ENCODE measurements at regions not wholly inside any gene's neighbourhood (a gene's known extent, or its start where the extent isn't known, plus 50 kb on each side); places are given as distances from the start of the nearest gene placed in this dataset.

DNA sequence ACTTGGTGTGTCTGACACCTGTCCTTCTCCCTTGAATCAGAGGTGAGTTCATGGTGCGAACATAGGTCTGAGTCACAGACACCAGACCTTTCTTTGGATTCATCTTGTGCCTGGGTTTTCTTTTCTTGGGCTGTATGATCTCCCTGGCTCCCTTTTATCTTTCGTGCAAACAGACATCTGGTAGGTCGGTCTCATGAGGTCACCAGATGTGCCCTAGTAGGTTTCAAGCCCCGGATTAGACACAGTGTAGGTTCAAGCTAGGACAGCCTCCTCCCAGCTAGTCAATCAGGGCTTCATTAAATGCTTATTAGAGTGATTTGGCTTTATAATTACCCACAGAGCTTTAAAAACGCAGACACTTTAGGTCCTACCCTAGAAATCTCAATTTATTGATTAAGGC is 106.0 kb upstream of the MYO10 start:
- no peaks in the 10 kb centered on the region for H3K36me3 ChIP-seq (ENCODE audit: insufficient read depth, low read length)
- BruUV-seq (replicated peaks) = no TSS peak
- no peaks in the 10 kb centered on the region for H3K4me1 ChIP-seq (ENCODE audit: insufficient read depth, low read length, poor library complexity, severe bottlenecking)
- no peaks in the 10 kb centered on the region for H4K20me1 ChIP-seq (ENCODE audit: insufficient read depth, low read length)
- no peak overlapping the region for H3K27ac ChIP-seq (ENCODE audit: low read depth, low read length, poor library complexity, severe bottlenecking)
- CTCF ChIA-PET (ENCODE audit: unreplicated experiment) = no interaction called here
- TF ChIP-seq, protein P1, sequence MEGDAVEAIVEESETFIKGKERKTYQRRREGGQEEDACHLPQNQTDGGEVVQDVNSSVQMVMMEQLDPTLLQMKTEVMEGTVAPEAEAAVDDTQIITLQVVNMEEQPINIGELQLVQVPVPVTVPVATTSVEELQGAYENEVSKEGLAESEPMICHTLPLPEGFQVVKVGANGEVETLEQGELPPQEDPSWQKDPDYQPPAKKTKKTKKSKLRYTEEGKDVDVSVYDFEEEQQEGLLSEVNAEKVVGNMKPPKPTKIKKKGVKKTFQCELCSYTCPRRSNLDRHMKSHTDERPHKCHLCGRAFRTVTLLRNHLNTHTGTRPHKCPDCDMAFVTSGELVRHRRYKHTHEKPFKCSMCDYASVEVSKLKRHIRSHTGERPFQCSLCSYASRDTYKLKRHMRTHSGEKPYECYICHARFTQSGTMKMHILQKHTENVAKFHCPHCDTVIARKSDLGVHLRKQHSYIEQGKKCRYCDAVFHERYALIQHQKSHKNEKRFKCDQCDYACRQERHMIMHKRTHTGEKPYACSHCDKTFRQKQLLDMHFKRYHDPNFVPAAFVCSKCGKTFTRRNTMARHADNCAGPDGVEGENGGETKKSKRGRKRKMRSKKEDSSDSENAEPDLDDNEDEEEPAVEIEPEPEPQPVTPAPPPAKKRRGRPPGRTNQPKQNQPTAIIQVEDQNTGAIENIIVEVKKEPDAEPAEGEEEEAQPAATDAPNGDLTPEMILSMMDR (conservative IDR thresholded peaks at IDR 0.05; ENCODE audit: low read length) = no peak
- no peak for TF ChIP-seq EZH2phosphoT487 (IDR thresholded peaks at IDR 0.05; ENCODE audit: borderline replicate concordance, low read depth, low read length)
- H2AFZ ChIP-seq (ENCODE audit: low read length) = no peak overlapping the region
- POLR2A ChIA-PET = interaction anchor here (0.6 to 1.4 kb wide), 3 partner anchors 24 to 76 kb away, joined by 3 read pairs; no protein-coding TSS in a partner anchor
- DNase-seq (ENCODE audit: low spot score) = no peak
- H3K9me2 ChIP-seq (ENCODE audit: insufficient read depth, low read length) = no peaks in the 10 kb centered on the region
- no peaks in the 10 kb centered on the region for H3K79me2 ChIP-seq (ENCODE audit: insufficient read depth, low read depth, low read length)
- intact Hi-C loops (cut with micrococcal nuclease; ENCODE audit: unreplicated experiment) = loop anchor here (10.0 kb wide), 1 partner anchor 63 kb away; no protein-coding TSS in a partner anchor
- H3K4me3 ChIP-seq (ENCODE audit: low read depth, low read length, poor library complexity, severe bottlenecking) = no peak overlapping the region
- H3K4me2 ChIP-seq (ENCODE audit: low read length) = no peak overlapping the region
- no peaks in the 10 kb centered on the region for H3K9me3 ChIP-seq (ENCODE audit: low read length)

DNA sequence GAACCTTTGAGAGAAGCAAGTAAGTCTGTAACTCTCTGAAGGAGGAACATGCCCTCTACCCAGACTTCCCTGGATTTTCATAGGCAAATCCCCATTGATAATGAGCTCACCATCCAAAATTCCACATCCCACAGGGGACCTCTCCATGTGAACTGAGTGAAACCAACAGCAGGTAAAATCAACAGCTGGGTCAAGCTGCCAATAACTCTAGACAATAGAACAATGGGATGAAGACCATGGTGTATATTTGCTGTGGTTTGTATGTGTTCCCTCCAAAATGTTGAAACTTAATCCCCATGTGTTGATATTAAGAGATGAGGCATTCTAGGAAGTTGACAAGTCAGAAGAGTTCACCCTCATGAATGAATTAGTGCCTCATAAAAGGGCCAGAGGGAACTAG is 110.2 kb upstream of the MYO10 start:
- CTCF ChIA-PET (ENCODE audit: unreplicated experiment) = no interaction called here
- intact Hi-C loops (cut with micrococcal nuclease; ENCODE audit: unreplicated experiment) = loop anchor here (10.0 kb wide), 1 partner anchor 58 kb away; no protein-coding TSS in a partner anchor
- no TSS peak for BruUV-seq (replicated peaks)

DNA sequence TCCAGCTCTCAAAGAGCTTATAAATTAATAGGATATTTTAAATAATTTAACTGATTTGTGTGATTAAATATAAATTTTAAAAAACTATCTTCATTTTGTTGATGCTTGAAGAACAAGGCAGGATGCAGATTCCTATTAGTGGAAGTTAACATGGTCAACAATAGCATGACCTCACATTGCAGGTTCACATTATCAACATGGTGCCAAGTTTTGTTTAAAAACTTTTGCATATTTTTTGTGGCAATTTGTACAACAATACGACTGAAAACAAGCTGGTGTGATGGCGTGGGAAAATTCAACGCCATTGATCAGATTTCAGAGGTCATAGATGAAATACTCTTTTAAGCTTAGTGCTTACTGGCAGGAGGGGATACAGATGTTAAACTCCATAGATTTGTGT is 114.1 kb upstream of the MYO10 start:
- BruUV-seq (replicated peaks) = no TSS peak
- H3K4me3 ChIP-seq (ENCODE audit: low read depth, low read length, poor library complexity, severe bottlenecking) = no peak overlapping the region
- H3K4me1 ChIP-seq (ENCODE audit: insufficient read depth, low read length, poor library complexity, severe bottlenecking) = no peaks in the 10 kb centered on the region
- TF ChIP-seq, protein P1 (conservative IDR thresholded peaks at IDR 0.05; ENCODE audit: low read length) = no peak
- no peak for TF ChIP-seq EZH2phosphoT487 (IDR thresholded peaks at IDR 0.05; ENCODE audit: borderline replicate concordance, low read depth, low read length)
- H2AFZ ChIP-seq (ENCODE audit: low read length) = no peak overlapping the region
- CTCF ChIA-PET (ENCODE audit: unreplicated experiment) = no interaction called here
- H3K79me2 ChIP-seq (ENCODE audit: insufficient read depth, low read depth, low read length) = no peaks in the 10 kb centered on the region
- H3K36me3 ChIP-seq (ENCODE audit: insufficient read depth, low read length) = no peaks in the 10 kb centered on the region
- H3K9me3 ChIP-seq (ENCODE audit: low read length) = no peaks in the 10 kb centered on the region
- no peak for DNase-seq (ENCODE audit: low spot score)
- H3K27ac ChIP-seq (ENCODE audit: low read depth, low read length, poor library complexity, severe bottlenecking) = no peak overlapping the region
- H3K9me2 ChIP-seq (ENCODE audit: insufficient read depth, low read length) = no peaks in the 10 kb centered on the region
- POLR2A ChIA-PET = interaction anchor here (1.1 kb wide), 1 partner anchor 13 kb away, joined by 3 read pairs; no protein-coding TSS in a partner anchor
- intact Hi-C loops (cut with micrococcal nuclease; ENCODE audit: unreplicated experiment) = no loop called here
- no peaks in the 10 kb centered on the region for H4K20me1 ChIP-seq (ENCODE audit: insufficient read depth, low read length)
- H3K4me2 ChIP-seq (ENCODE audit: low read length) = no peak overlapping the region

More for the DNA sequence above, 110.2 kb upstream of the MYO10 start:
- no peaks in the 10 kb centered on the region for H3K9me2 ChIP-seq (ENCODE audit: insufficient read depth, low read length)
- no peaks in the 10 kb centered on the region for H3K9me3 ChIP-seq (ENCODE audit: low read length)
- H3K4me1 ChIP-seq (ENCODE audit: insufficient read depth, low read length, poor library complexity, severe bottlenecking) = no peaks in the 10 kb centered on the region
- POLR2A ChIA-PET = no interaction called here
- no peaks in the 10 kb centered on the region for H4K20me1 ChIP-seq (ENCODE audit: insufficient read depth, low read length)
- no peak overlapping the region for H2AFZ ChIP-seq (ENCODE audit: low read length)
- DNase-seq (ENCODE audit: low spot score) = no peak
- H3K27ac ChIP-seq (ENCODE audit: low read depth, low read length, poor library complexity, severe bottlenecking) = no peak overlapping the region
- H3K79me2 ChIP-seq (ENCODE audit: insufficient read depth, low read depth, low read length) = no peaks in the 10 kb centered on the region
- H3K4me2 ChIP-seq (ENCODE audit: low read length) = no peak overlapping the region
- H3K4me3 ChIP-seq (ENCODE audit: low read depth, low read length, poor library complexity, severe bottlenecking) = no peak overlapping the region
- no peaks in the 10 kb centered on the region for H3K36me3 ChIP-seq (ENCODE audit: insufficient read depth, low read length)
- TF ChIP-seq, protein P1 (conservative IDR thresholded peaks at IDR 0.05; ENCODE audit: low read length) = no peak
- TF ChIP-seq EZH2phosphoT487 (IDR thresholded peaks at IDR 0.05; ENCODE audit: borderline replicate concordance, low read depth, low read length) = no peak

Measured in OCI-LY7 (cell line).